ENCODE measurements at regions not wholly inside any gene's neighbourhood (a gene's known extent, or its start where the extent isn't known, plus 50 kb on each side); places are given as distances from the start of the nearest gene placed in this dataset.

- H3F3A ChIP-seq (ENCODE audit: low read depth) = no peaks in the 10 kb centered on the region
- no peak overlapping the region for H2AFZ ChIP-seq (ENCODE audit: low read length)
- no peaks in the 10 kb centered on the region for H3K27me3 ChIP-seq (ENCODE audit: insufficient read depth, low read length, poor library complexity, severe bottlenecking)
- H3K9me2 ChIP-seq (replicated peaks; ENCODE audit: low read depth, low read length) = no peaks in the 10 kb centered on the region
- TF ChIP-seq, protein P1, sequence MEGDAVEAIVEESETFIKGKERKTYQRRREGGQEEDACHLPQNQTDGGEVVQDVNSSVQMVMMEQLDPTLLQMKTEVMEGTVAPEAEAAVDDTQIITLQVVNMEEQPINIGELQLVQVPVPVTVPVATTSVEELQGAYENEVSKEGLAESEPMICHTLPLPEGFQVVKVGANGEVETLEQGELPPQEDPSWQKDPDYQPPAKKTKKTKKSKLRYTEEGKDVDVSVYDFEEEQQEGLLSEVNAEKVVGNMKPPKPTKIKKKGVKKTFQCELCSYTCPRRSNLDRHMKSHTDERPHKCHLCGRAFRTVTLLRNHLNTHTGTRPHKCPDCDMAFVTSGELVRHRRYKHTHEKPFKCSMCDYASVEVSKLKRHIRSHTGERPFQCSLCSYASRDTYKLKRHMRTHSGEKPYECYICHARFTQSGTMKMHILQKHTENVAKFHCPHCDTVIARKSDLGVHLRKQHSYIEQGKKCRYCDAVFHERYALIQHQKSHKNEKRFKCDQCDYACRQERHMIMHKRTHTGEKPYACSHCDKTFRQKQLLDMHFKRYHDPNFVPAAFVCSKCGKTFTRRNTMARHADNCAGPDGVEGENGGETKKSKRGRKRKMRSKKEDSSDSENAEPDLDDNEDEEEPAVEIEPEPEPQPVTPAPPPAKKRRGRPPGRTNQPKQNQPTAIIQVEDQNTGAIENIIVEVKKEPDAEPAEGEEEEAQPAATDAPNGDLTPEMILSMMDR (conservative IDR thresholded peaks at IDR 0.05; ENCODE audit: low read length) = no peak
- no peak for TF ChIP-seq EZH2phosphoT487 (IDR thresholded peaks at IDR 0.05; ENCODE audit: borderline replicate concordance)
- H3K36me3 ChIP-seq (ENCODE audit: insufficient read depth, low read length) = no peaks in the 10 kb centered on the region
- H3K9ac ChIP-seq (ENCODE audit: low read depth, low read length, poor library complexity, severe bottlenecking) = no peak overlapping the region
- H3K4me1 ChIP-seq (ENCODE audit: insufficient read depth, low read length, poor library complexity, severe bottlenecking) = no peaks in the 10 kb centered on the region
- no peak overlapping the region for H3K4me2 ChIP-seq (ENCODE audit: low read depth, low read length, poor library complexity, severe bottlenecking)
- no peak overlapping the region for H3K4me3 ChIP-seq (ENCODE audit: low read length, poor library complexity, severe bottlenecking)
- peaks cover 7% of the 10 kb centered on the region; the same call in 1 of the 2 replicates for H3K9me3 ChIP-seq (ENCODE audit: insufficient read depth, low read depth, low read length)
- H4K20me1 ChIP-seq (ENCODE audit: insufficient read depth, low read length, poor library complexity, severe bottlenecking) = no peaks in the 10 kb centered on the region
- H3K79me2 ChIP-seq (ENCODE audit: insufficient read depth, low read length) = no peaks in the 10 kb centered on the region
Measured at GRCh38 chr22:48459259-48459658, 1368.4 kb downstream of the BRD1 start.

- Histone ChIP-seq H3K27me3 (ENCODE audit: insufficient read depth, low read length, poor library complexity, severe bottlenecking) (no peaks in the 10 kb centered on the region), H3K4me1 (ENCODE audit: insufficient read depth, low read length, poor library complexity, severe bottlenecking) (no peaks in the 10 kb centered on the region), H3K4me2 (ENCODE audit: low read depth, low read length, poor library complexity, severe bottlenecking) (no peak overlapping the region), H4K20me1 (ENCODE audit: insufficient read depth, low read length, poor library complexity, severe bottlenecking) (no peaks in the 10 kb centered on the region), H3F3A (ENCODE audit: low read depth) (no peaks in the 10 kb centered on the region), H3K4me3 (ENCODE audit: low read length, poor library complexity, severe bottlenecking) (no peak overlapping the region), H3K79me2 (ENCODE audit: insufficient read depth, low read length) (no peaks in the 10 kb centered on the region), H2AFZ (ENCODE audit: low read length) (no peak overlapping the region), H3K9me3 (ENCODE audit: insufficient read depth, low read depth, low read length) (peaks cover 4% of the 10 kb centered on the region; the same call in 1 of the 2 replicates), H3K9me2 (replicated peaks; ENCODE audit: low read depth, low read length) (no peaks in the 10 kb centered on the region), H3K36me3 (ENCODE audit: insufficient read depth, low read length) (no peaks in the 10 kb centered on the region), H3K9ac (ENCODE audit: low read depth, low read length, poor library complexity, severe bottlenecking) (no peak overlapping the region)
- TF ChIP-seq, protein P1 (conservative IDR thresholded peaks at IDR 0.05; ENCODE audit: low read length) = no peak
- TF ChIP-seq EZH2phosphoT487 (IDR thresholded peaks at IDR 0.05; ENCODE audit: borderline replicate concordance) = no peak
Measured at GRCh38 chr22:48456449-48456848, 1371.2 kb downstream of the BRD1 start.

- no peaks in the 10 kb centered on the region for H3K4me1 ChIP-seq (ENCODE audit: insufficient read depth, low read length, poor library complexity, severe bottlenecking)
- TF ChIP-seq EZH2phosphoT487 (IDR thresholded peaks at IDR 0.05; ENCODE audit: borderline replicate concordance) = no peak
- TF ChIP-seq, protein P1 (conservative IDR thresholded peaks at IDR 0.05; ENCODE audit: low read length) = no peak
- H3K9me3 ChIP-seq (ENCODE audit: insufficient read depth, low read depth, low read length) = peaks cover 4% of the 10 kb centered on the region; the same call in 1 of the 2 replicates
- no peaks in the 10 kb centered on the region for H3K27me3 ChIP-seq (ENCODE audit: insufficient read depth, low read length, poor library complexity, severe bottlenecking)
- no peak overlapping the region for H2AFZ ChIP-seq (ENCODE audit: low read length)
- no peaks in the 10 kb centered on the region for H3F3A ChIP-seq (ENCODE audit: low read depth)
- no peaks in the 10 kb centered on the region for H4K20me1 ChIP-seq (ENCODE audit: insufficient read depth, low read length, poor library complexity, severe bottlenecking)
- H3K9ac ChIP-seq (ENCODE audit: low read depth, low read length, poor library complexity, severe bottlenecking) = no peak overlapping the region
- no peaks in the 10 kb centered on the region for H3K36me3 ChIP-seq (ENCODE audit: insufficient read depth, low read length)
- H3K4me3 ChIP-seq (ENCODE audit: low read length, poor library complexity, severe bottlenecking) = no peak overlapping the region
- no peak overlapping the region for H3K4me2 ChIP-seq (ENCODE audit: low read depth, low read length, poor library complexity, severe bottlenecking)
- H3K79me2 ChIP-seq (ENCODE audit: insufficient read depth, low read length) = no peaks in the 10 kb centered on the region
- no peaks in the 10 kb centered on the region for H3K9me2 ChIP-seq (replicated peaks; ENCODE audit: low read depth, low read length)
Measured at GRCh38 chr22:48453751-48454485, 1373.8 kb downstream of the BRD1 start.
